Progenitor cell of endocrine pancreas (in vitro differentiated cells): ENCODE measurements at regions not wholly inside any gene's neighbourhood (a gene's known extent, or its start where the extent isn't known, plus 50 kb on each side); places are given as distances from the start of the nearest gene placed in this dataset.
A peak's percentile ranks its signal among the peaks of the same experiment; 100 is the strongest.

ENCODE experiments used
- DNase-seq: peaks from one replicate; pipeline ENCODE4 v3.0.0; 2021; ENCODE audit warnings: low spot score; ENCODE audit not compliant: unreplicated experiment
- H3K27ac Mint-ChIP-seq: 2 replicates; pipeline ENCODE4 v1.8.0; 2021; ENCODE audit warnings: mild to moderate bottlenecking, moderate library complexity, mixed read lengths
- H3K27me3 Mint-ChIP-seq: 2 replicates; pipeline ENCODE4 v1.8.0; 2021; ENCODE audit warnings: mixed read lengths
- H3K36me3 Mint-ChIP-seq: 2 replicates; pipeline ENCODE4 v1.8.0; 2022; ENCODE audit warnings: mixed read lengths; ENCODE audit not compliant: insufficient read depth
- H3K4me1 Mint-ChIP-seq: 2 replicates; pipeline ENCODE4 v1.8.0; 2021; ENCODE audit warnings: low read depth, mixed read lengths
- H3K4me3 Mint-ChIP-seq: 2 replicates; pipeline ENCODE4 v1.8.0; 2021; ENCODE audit warnings: low read depth, mild to moderate bottlenecking, moderate library complexity, mixed read lengths
- H3K9me3 Mint-ChIP-seq: 2 replicates; pipeline ENCODE4 v1.8.0; 2021; ENCODE audit warnings: low read depth, mixed read lengths
- TF ChIP-seq, protein P1 (sequence below): fragments of 200-600 bp; sonication (generic); IDR thresholded peaks from one replicate; pipeline ENCODE4 v1.5.0; 2021; ENCODE audit warnings: antibody characterized with exemption, mild to moderate bottlenecking; ENCODE audit not compliant: unreplicated experiment

GRCh38 chr2:7429733-7430132 is 512.5 kb downstream of the RNF144A start:
- TF ChIP-seq, protein P1, sequence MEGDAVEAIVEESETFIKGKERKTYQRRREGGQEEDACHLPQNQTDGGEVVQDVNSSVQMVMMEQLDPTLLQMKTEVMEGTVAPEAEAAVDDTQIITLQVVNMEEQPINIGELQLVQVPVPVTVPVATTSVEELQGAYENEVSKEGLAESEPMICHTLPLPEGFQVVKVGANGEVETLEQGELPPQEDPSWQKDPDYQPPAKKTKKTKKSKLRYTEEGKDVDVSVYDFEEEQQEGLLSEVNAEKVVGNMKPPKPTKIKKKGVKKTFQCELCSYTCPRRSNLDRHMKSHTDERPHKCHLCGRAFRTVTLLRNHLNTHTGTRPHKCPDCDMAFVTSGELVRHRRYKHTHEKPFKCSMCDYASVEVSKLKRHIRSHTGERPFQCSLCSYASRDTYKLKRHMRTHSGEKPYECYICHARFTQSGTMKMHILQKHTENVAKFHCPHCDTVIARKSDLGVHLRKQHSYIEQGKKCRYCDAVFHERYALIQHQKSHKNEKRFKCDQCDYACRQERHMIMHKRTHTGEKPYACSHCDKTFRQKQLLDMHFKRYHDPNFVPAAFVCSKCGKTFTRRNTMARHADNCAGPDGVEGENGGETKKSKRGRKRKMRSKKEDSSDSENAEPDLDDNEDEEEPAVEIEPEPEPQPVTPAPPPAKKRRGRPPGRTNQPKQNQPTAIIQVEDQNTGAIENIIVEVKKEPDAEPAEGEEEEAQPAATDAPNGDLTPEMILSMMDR: no peak
- H3K27ac Mint-ChIP-seq: peak overlapping the region; percentile 27
- H3K9me3 Mint-ChIP-seq: peaks cover 3% of the 10 kb centered on the region
- no peaks in the 10 kb centered on the region for H3K36me3 Mint-ChIP-seq
- H3K27me3 Mint-ChIP-seq: peaks cover 18% of the 10 kb centered on the region
- peak overlapping the region; percentile 12 for H3K4me3 Mint-ChIP-seq
- H3K4me1 Mint-ChIP-seq: peaks cover 12% of the 10 kb centered on the region
- DNase-seq: no peak

- Mint-ChIP-seq H3K36me3 (no peaks in the 10 kb centered on the region), H3K9me3 (peaks cover 3% of the 10 kb centered on the region), H3K27me3 (peaks cover 15% of the 10 kb centered on the region), H3K4me1 (peaks cover 12% of the 10 kb centered on the region), H3K27ac (peak overlapping the region; percentile 62), H3K4me3 (peak overlapping the region; percentile 73)
- no peak for DNase-seq
- TF ChIP-seq, protein P1: no peak
Measured at GRCh38 chr2:7430421-7430868, 513.2 kb downstream of the RNF144A start.

GRCh38 chr2:7430869-7431641 is 513.8 kb downstream of the RNF144A start:
- H3K36me3 Mint-ChIP-seq: no peaks in the 10 kb centered on the region
- peak overlapping the region; percentile 73 for H3K4me3 Mint-ChIP-seq
- peaks cover 3% of the 10 kb centered on the region for H3K9me3 Mint-ChIP-seq
- peak; percentile 54 for DNase-seq
- H3K4me1 Mint-ChIP-seq: peaks cover 12% of the 10 kb centered on the region
- H3K27ac Mint-ChIP-seq: peak overlapping the region; percentile 65
- peaks cover 15% of the 10 kb centered on the region for H3K27me3 Mint-ChIP-seq
- TF ChIP-seq, protein P1: no peak

DNA sequence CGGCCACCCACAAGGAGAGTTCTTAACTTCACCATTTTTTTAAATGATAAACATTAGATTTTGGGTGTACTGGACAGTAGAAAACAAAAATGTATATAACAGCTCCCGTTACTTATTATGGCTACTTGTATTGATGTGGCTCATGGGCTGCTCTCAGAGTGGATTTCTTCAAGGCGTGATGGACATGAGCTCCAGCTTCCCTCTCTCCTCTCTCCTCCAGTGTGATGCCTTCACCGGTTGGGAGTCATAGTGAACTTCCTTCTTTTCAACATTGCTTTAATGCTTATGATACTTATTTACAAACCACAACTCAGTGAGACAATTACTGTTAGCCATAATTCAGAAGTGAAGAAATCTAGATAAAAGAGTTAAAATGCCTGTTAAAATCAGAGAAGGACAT is 515.2 kb downstream of the RNF144A start:
- TF ChIP-seq, protein P1: no peak
- no peaks in the 10 kb centered on the region for H3K36me3 Mint-ChIP-seq
- peaks cover 7% of the 10 kb centered on the region for H3K27me3 Mint-ChIP-seq
- H3K27ac Mint-ChIP-seq: no peak overlapping the region
- no peak for DNase-seq
- peaks cover 3% of the 10 kb centered on the region for H3K9me3 Mint-ChIP-seq
- H3K4me1 Mint-ChIP-seq: peaks cover 12% of the 10 kb centered on the region
- no peak overlapping the region for H3K4me3 Mint-ChIP-seq

- TF ChIP-seq, protein P1: no peak
- no peaks in the 10 kb centered on the region for H3K4me1 Mint-ChIP-seq
- DNase-seq: no peak
- peaks cover 3% of the 10 kb centered on the region for H3K9me3 Mint-ChIP-seq
- H3K27me3 Mint-ChIP-seq: no peaks in the 10 kb centered on the region
- H3K27ac Mint-ChIP-seq: no peak overlapping the region
- H3K36me3 Mint-ChIP-seq: no peaks in the 10 kb centered on the region
- no peak overlapping the region for H3K4me3 Mint-ChIP-seq
Measured at GRCh38 chr2:7436096-7436906, 519.1 kb downstream of the RNF144A start.
